D721Med (cell line): ENCODE measurements at regions not wholly inside any gene's neighbourhood (a gene's known extent, or its start where the extent isn't known, plus 50 kb on each side); places are given as distances from the start of the nearest gene placed in this dataset.

ENCODE experiments used
- DNase-seq: peaks from one replicate; pipeline ENCODE4 v3.0.0; 2011; ENCODE audit warnings: low spot score; ENCODE audit not compliant: insufficient read length
- FAIRE-seq: peaks from 2 replicates; lab custom pipeline; 2011; peaks lifted over from hg19 to GRCh38; lab: Jason Lieb, UNC
- CTCF ChIP-seq: IDR thresholded peaks from 2 replicates; pipeline ENCODE4 v1.5.1; 2012; ENCODE audit warnings: mild to moderate bottlenecking, control low read depth; ENCODE audit not compliant: insufficient read depth; ENCODE audit errors: missing control alignments

- peak; percentile 64 for TF ChIP-seq CTCF
- DNase-seq: peak; percentile 20
- peak; percentile 6 for FAIRE-seq
These were observed 673.6 kb upstream of the TENM3 start for GRCh38 chr4:181569553-181569952.

- no peak for DNase-seq
- no peak for TF ChIP-seq CTCF
- no peak for FAIRE-seq
These were observed 664.3 kb upstream of the TENM3 start for GRCh38 chr4:181578911-181579310.

GRCh38 chr4:181579486-181579885 is 663.7 kb upstream of the TENM3 start:
- no peak for TF ChIP-seq CTCF
- no peak for DNase-seq
- no peak for FAIRE-seq

GRCh38 chr4:181581983-181582382 is 661.2 kb upstream of the TENM3 start:
- TF ChIP-seq CTCF: no peak
- no peak for FAIRE-seq
- DNase-seq: no peak

GRCh38 chr4:181582595-181582994 is 660.6 kb upstream of the TENM3 start:
- DNase-seq (no peak), FAIRE-seq (no peak)

GRCh38 chr4:181588733-181589302 is 654.4 kb upstream of the TENM3 start:
- FAIRE-seq (no peak), DNase-seq (no peak)
- TF ChIP-seq CTCF: no peak

More at GRCh38 chr4:181582595-181582994, 660.6 kb upstream of the TENM3 start:
- TF ChIP-seq CTCF: peak; percentile 13

GRCh38 chr4:181592221-181592745 is 650.9 kb upstream of the TENM3 start:
- DNase-seq (no peak), FAIRE-seq (no peak)
- TF ChIP-seq CTCF: no peak
